Calu3 (cell line): ENCODE measurements at regions not wholly inside any gene's neighbourhood (a gene's known extent, or its start where the extent isn't known, plus 50 kb on each side); places are given as distances from the start of the nearest gene placed in this dataset.

Source experiments
- BruUV-seq: library from RNA; stranded (reverse); fragments of 400-500 nt; replicated peaks from 2 replicates; lab custom pipeline; 2021; lab: Mats Ljungman, UMichigan
- CTCF ChIA-PET: fragments of 300-600 bp; sonication (Branson Sonifier 250); formaldehyde crosslinking; loops from one replicate; lab custom pipeline; 2022; ENCODE audit warnings: antibody characterized with exemption; lab: Charles Lee
- DNase-seq: peaks from one replicate; pipeline ENCODE4 v3.0.0; 2022
- H3K27ac Mint-ChIP-seq: one replicate; pipeline ENCODE4 v1.8.0; 2022; ENCODE audit warnings: mixed read lengths; ENCODE audit not compliant: unreplicated experiment
- H3K27me3 Mint-ChIP-seq: one replicate; pipeline ENCODE4 v1.8.0; 2022; ENCODE audit warnings: mixed read lengths; ENCODE audit not compliant: unreplicated experiment
- H3K36me3 Mint-ChIP-seq: one replicate; pipeline ENCODE4 v1.8.0; 2022; ENCODE audit warnings: mild to moderate bottlenecking, moderate library complexity, mixed read lengths; ENCODE audit not compliant: insufficient read depth, unreplicated experiment
- H3K4me1 Mint-ChIP-seq: one replicate; pipeline ENCODE4 v1.8.0; 2022; ENCODE audit warnings: mild to moderate bottlenecking, low read depth, mixed read lengths; ENCODE audit not compliant: unreplicated experiment
- H3K4me3 Mint-ChIP-seq: one replicate; pipeline ENCODE4 v1.8.0; 2022; ENCODE audit warnings: mild to moderate bottlenecking, low read depth, moderate library complexity, mixed read lengths; ENCODE audit not compliant: unreplicated experiment
- H3K9me3 Mint-ChIP-seq: one replicate; pipeline ENCODE4 v1.8.0; 2022; ENCODE audit warnings: low read depth, mixed read lengths; ENCODE audit not compliant: unreplicated experiment
- CTCF ChIP-seq: fragments of 200-600 bp; IDR thresholded peaks from one replicate; pipeline ENCODE4 v1.8.0; 2022; ENCODE audit warnings: antibody characterized with exemption; ENCODE audit not compliant: unreplicated experiment
- intact Hi-C: fragments of 100-400 bp; cut with micrococcal nuclease; formaldehyde crosslinking; loops from one replicate; pipeline ENCODE4 v1.10.0; 2022; ENCODE audit not compliant: unreplicated experiment

DNA sequence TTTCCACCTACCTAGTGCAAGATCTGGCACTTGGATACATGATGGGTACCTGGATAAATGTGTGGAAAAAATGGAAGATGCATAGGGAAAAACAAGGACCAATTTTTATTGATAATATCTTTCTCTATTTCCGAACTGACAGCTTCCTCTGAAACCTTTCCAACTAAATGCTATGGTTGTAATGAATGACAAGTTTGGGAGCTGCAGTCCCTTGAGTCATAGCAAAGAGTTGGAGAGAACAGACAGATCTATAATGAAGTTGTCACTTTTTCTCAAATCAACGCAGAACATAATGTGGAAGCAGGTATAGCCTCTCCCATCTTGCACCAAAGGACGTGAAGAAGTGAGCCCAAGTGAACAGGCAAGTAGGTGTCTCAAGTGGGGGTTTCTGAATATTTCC is 296.5 kb upstream of the KAZN start:
- CTCF ChIA-PET = no interaction called here
- H3K36me3 Mint-ChIP-seq = no peaks in the 10 kb centered on the region

DNA sequence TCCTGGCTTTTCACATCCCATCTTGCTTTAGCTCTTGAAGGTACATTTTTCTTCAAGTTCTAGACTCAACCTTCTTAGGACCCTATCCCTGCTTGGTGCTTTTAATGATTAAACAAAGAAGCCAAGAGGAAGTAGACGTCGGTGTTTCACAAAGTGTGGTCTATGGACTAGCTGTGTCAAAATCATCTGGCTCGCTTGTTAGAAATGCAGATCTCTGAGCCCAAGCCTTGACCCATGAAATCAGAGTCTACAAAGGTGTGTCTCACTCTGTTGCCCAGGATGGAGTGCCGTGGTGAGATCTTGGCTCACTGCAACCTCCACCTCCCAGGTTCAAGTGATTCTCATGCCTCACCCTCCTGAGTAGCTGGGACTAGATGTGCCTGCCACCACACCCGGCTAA is 295.5 kb upstream of the KAZN start:
- Mint-ChIP-seq H3K27ac (no peak overlapping the region), H3K36me3 (no peaks in the 10 kb centered on the region), H3K9me3 (peaks cover 4% of the 10 kb centered on the region), H3K27me3 (no peaks in the 10 kb centered on the region), H3K4me3 (no peak overlapping the region), H3K4me1 (no peaks in the 10 kb centered on the region)
- CTCF ChIA-PET = no interaction called here
- no TSS peak for BruUV-seq
- intact Hi-C loops = no loop called here
- no peak for TF ChIP-seq CTCF
- DNase-seq = no peak

More for the DNA sequence above, 296.5 kb upstream of the KAZN start:
- Mint-ChIP-seq H3K27ac (no peak overlapping the region), H3K27me3 (no peaks in the 10 kb centered on the region), H3K9me3 (peaks cover 4% of the 10 kb centered on the region), H3K4me1 (no peaks in the 10 kb centered on the region), H3K4me3 (no peak overlapping the region)
- TF ChIP-seq CTCF = no peak
- no TSS peak for BruUV-seq
- intact Hi-C loops = no loop called here
- no peak for DNase-seq

- Mint-ChIP-seq H3K27ac (no peak overlapping the region), H3K27me3 (no peaks in the 10 kb centered on the region), H3K4me1 (no peaks in the 10 kb centered on the region), H3K36me3 (no peaks in the 10 kb centered on the region), H3K9me3 (peaks cover 4% of the 10 kb centered on the region), H3K4me3 (no peak overlapping the region)
- TF ChIP-seq CTCF = no peak
- no peak for DNase-seq
- CTCF ChIA-PET = no interaction called here
- no TSS peak for BruUV-seq
- intact Hi-C loops = no loop called here
These were observed 294.1 kb upstream of the KAZN start for GRCh38 chr1:14304381-14304865.

GRCh38 chr1:14308460-14308859 is 290.0 kb upstream of the KAZN start:
- H3K4me3 Mint-ChIP-seq = no peak overlapping the region
- H3K4me1 Mint-ChIP-seq = no peaks in the 10 kb centered on the region
- CTCF ChIA-PET = no interaction called here
- intact Hi-C loops = no loop called here
- peaks cover 21% of the 10 kb centered on the region for H3K9me3 Mint-ChIP-seq
- DNase-seq = no peak
- no TSS peak for BruUV-seq
- no peak overlapping the region for H3K27ac Mint-ChIP-seq
- TF ChIP-seq CTCF = no peak
- H3K36me3 Mint-ChIP-seq = no peaks in the 10 kb centered on the region
- H3K27me3 Mint-ChIP-seq = no peaks in the 10 kb centered on the region
